IMR-90 (cell line): ENCODE measurements at regions not wholly inside any gene's neighbourhood (a gene's known extent, or its start where the extent isn't known, plus 50 kb on each side); places are given as distances from the start of the nearest gene placed in this dataset.

Source experiments
- ATAC-seq: fragments of 200-7000 bp; cut with Tn5 transposase; 2 replicates; pipeline ENCODE4 v1.9.1; 2020; ENCODE audit warnings: low read depth, mild to moderate bottlenecking, moderate library complexity
- BruUV-seq: library from RNA; stranded (reverse); fragments of 400-500 nt; replicated peaks from 2 replicates; lab custom pipeline; 2021; lab: Mats Ljungman, UMichigan
- CTCF ChIA-PET: fragments of 300-600 bp; formaldehyde crosslinking; extraction: SDS; loops from one replicate; lab custom pipeline; 2021; ENCODE audit warnings: antibody characterized with exemption; lab: Yijun Ruan, JAX
- POLR2A ChIA-PET: fragments of 300-600 bp; sonication (Branson Sonifier 250); formaldehyde crosslinking; loops from one replicate; lab custom pipeline; 2022; ENCODE audit warnings: antibody characterized with exemption; ENCODE audit not compliant: unreplicated experiment; lab: Charles Lee
- DNase-seq: peaks from one replicate; pipeline ENCODE4 v3.0.0; 2013
- H2AFZ ChIP-seq: replicated peaks from 2 replicates; pipeline ENCODE3; 2013; ENCODE audit warnings: low read length, mild to moderate bottlenecking; ENCODE audit not compliant: poor library complexity
- H2AK5ac ChIP-seq: 2 replicates; pipeline ENCODE4 v1.6.1; 2013; ENCODE audit warnings: low read depth, low read length, inconsistent platforms
- H2AK9ac ChIP-seq: replicated peaks from 2 replicates; pipeline ENCODE3; 2013; ENCODE audit warnings: mild to moderate bottlenecking, low read depth, low read length, moderate library complexity; ENCODE audit not compliant: poor library complexity
- H2BK120ac ChIP-seq: 2 replicates; pipeline ENCODE4 v1.6.1; 2013; ENCODE audit warnings: low read depth, low read length, inconsistent platforms
- H2BK15ac ChIP-seq: 3 replicates; pipeline ENCODE4 v1.6.1; 2013; ENCODE audit warnings: low read depth, low read length, inconsistent platforms
- H2BK20ac ChIP-seq: 2 replicates; pipeline ENCODE4 v1.6.1; 2013; ENCODE audit warnings: low read depth, mild to moderate bottlenecking, inconsistent platforms, low read length, moderate library complexity
- H2BK5ac ChIP-seq: 2 replicates; pipeline ENCODE4 v1.6.1; 2013; ENCODE audit warnings: mild to moderate bottlenecking, low read depth, low read length, inconsistent platforms; ENCODE audit not compliant: poor library complexity, severe bottlenecking
- H3K14ac ChIP-seq: replicated peaks from 2 replicates; pipeline ENCODE4 v1.6.1; 2013; ENCODE audit warnings: low read depth, low read length, inconsistent platforms
- H3K18ac ChIP-seq: 2 replicates; pipeline ENCODE4 v1.6.1; 2013; ENCODE audit warnings: low read depth, low read length, control low read depth
- H3K23ac ChIP-seq: 2 replicates; pipeline ENCODE4 v1.6.1; 2013; ENCODE audit warnings: low read depth, low read length, inconsistent platforms
- H3K27ac ChIP-seq: 2 replicates; pipeline ENCODE4 v1.5.1; 2013; ENCODE audit warnings: mild to moderate bottlenecking, control low read depth, low read length; ENCODE audit not compliant: insufficient read depth
- H3K27me3 ChIP-seq: 2 replicates; pipeline ENCODE4 v1.6.1; 2013; ENCODE audit warnings: low read length; ENCODE audit not compliant: control insufficient read depth, insufficient read depth
- H3K36me3 ChIP-seq: 2 replicates; pipeline ENCODE4 v1.6.1; 2013; ENCODE audit warnings: low read length, mixed read lengths; ENCODE audit not compliant: control insufficient read depth, insufficient read depth
- H3K4ac ChIP-seq: 2 replicates; pipeline ENCODE4 v1.6.1; 2013; ENCODE audit warnings: low read depth, low read length, inconsistent platforms
- H3K4me1 ChIP-seq: 2 replicates; pipeline ENCODE4 v1.6.1; 2013; ENCODE audit warnings: low read length, mixed read lengths; ENCODE audit not compliant: control insufficient read depth, insufficient read depth
- H3K4me2 ChIP-seq: 2 replicates; pipeline ENCODE4 v1.6.1; 2013; ENCODE audit warnings: low read depth, mild to moderate bottlenecking, control low read depth, low read length, moderate library complexity
- H3K4me3 ChIP-seq: 2 replicates; pipeline ENCODE4 v1.5.1; 2013; ENCODE audit warnings: low read depth, mild to moderate bottlenecking, control low read depth, low read length, moderate library complexity; ENCODE audit not compliant: insufficient read depth
- H3K56ac ChIP-seq: 2 replicates; pipeline ENCODE4 v1.6.1; 2013; ENCODE audit warnings: low read length, inconsistent platforms; ENCODE audit not compliant: insufficient read depth; ENCODE audit errors: extremely low read depth
- H3K79me1 ChIP-seq, 2 experiments: 2 replicates each; pipeline ENCODE4 v1.6.1; 2013; ENCODE audit warnings: low read length in 2 of 2, inconsistent platforms in 1 of 2, low read depth in 1 of 2
- H3K9ac ChIP-seq: 2 replicates; pipeline ENCODE4 v1.6.1; 2013; ENCODE audit warnings: low read depth, low read length, control low read depth
- H3K9me1 ChIP-seq: 2 replicates; pipeline ENCODE4 v1.6.1; 2013; ENCODE audit warnings: low read length, inconsistent platforms; ENCODE audit not compliant: insufficient read depth
- H3K9me3 ChIP-seq: 2 replicates; pipeline ENCODE4 v1.6.1; 2013; ENCODE audit warnings: low read length; ENCODE audit not compliant: control insufficient read depth, insufficient read depth
- H4K20me1 ChIP-seq: 2 replicates; pipeline ENCODE4 v1.6.1; 2013; ENCODE audit warnings: low read length, inconsistent platforms; ENCODE audit not compliant: insufficient read depth
- H4K5ac ChIP-seq: 2 replicates; pipeline ENCODE4 v1.6.1; 2013; ENCODE audit warnings: mild to moderate bottlenecking, low read depth, low read length, control low read depth
- H4K8ac ChIP-seq, 2 experiments: 2 replicates each; pipeline ENCODE4 v1.6.1; 2013; ENCODE audit warnings: low read depth in 2 of 2, low read length in 2 of 2, control low read depth in 1 of 2, inconsistent platforms in 1 of 2
- H4K91ac ChIP-seq: 2 replicates; pipeline ENCODE4 v1.6.1; 2013; ENCODE audit warnings: low read depth, low read length, inconsistent platforms; ENCODE audit not compliant: insufficient read depth
- CEBPB ChIP-seq: IDR thresholded peaks from 2 replicates; pipeline ENCODE4 v1.6.1; 2012; ENCODE audit warnings: low read depth, low read length, improper control_type of control experiment
- CHD1 ChIP-seq: IDR thresholded peaks from 2 replicates; pipeline ENCODE4 v1.6.1; 2012; ENCODE audit warnings: low read depth, low read length, improper control_type of control experiment
- FOS ChIP-seq: fragments of 150-350 bp; IDR thresholded peaks from 2 replicates; pipeline ENCODE4 v1.6.1; 2016; ENCODE audit warnings: low read depth, low read length
- MAFK ChIP-seq: IDR thresholded peaks from 2 replicates; pipeline ENCODE4 v1.6.1; 2012; ENCODE audit warnings: low read depth, low read length, improper control_type of control experiment
- MAZ ChIP-seq: IDR thresholded peaks from 2 replicates; pipeline ENCODE4 v1.6.1; 2012; ENCODE audit warnings: low read depth, mild to moderate bottlenecking, low read length, improper control_type of control experiment, moderate library complexity, borderline replicate concordance
- MXI1 ChIP-seq: IDR thresholded peaks from 2 replicates; pipeline ENCODE4 v1.6.1; 2012; ENCODE audit warnings: low read depth, mild to moderate bottlenecking, low read length, moderate library complexity, borderline replicate concordance
- NFE2L2 ChIP-seq: fragments of 150-350 bp; IDR thresholded peaks from 2 replicates; pipeline ENCODE4 v1.6.1; 2016; ENCODE audit warnings: low read depth, mild to moderate bottlenecking, low read length
- POLR2A ChIP-seq: IDR thresholded peaks from 2 replicates; pipeline ENCODE4 v1.6.1; 2012; ENCODE audit warnings: mild to moderate bottlenecking, low read depth, low read length
- RAD21 ChIP-seq: IDR thresholded peaks from 2 replicates; pipeline ENCODE4 v1.6.1; 2012; ENCODE audit warnings: low read length, improper control_type of control experiment
- RFX5 ChIP-seq: IDR thresholded peaks from 2 replicates; pipeline ENCODE4 v1.8.0; 2012; ENCODE audit warnings: low read depth, mild to moderate bottlenecking, low read length, moderate library complexity
- SMC3 ChIP-seq: fragments of 150-350 bp; IDR thresholded peaks from 2 replicates; pipeline ENCODE4 v1.6.1; 2016; ENCODE audit warnings: low read depth, mild to moderate bottlenecking, antibody characterized with exemption, low read length, moderate library complexity
- WGBS, 2 experiments: methylation state at CpG; one replicate each; pipeline versions ENCODE4 v1.1.5 to v1.1.7; 2013; ENCODE audit warnings: missing lambda C conversion rate in 2 of 2; ENCODE audit not compliant: insufficient read length in 1 of 2; ENCODE audit errors: extremely low coverage in 2 of 2; 5-methylcytosine and 5-hydroxymethylcytosine counted together
- dilution Hi-C: fragments of 300-500 bp; cut with HindIII; formaldehyde crosslinking; loops from one replicate; pipeline ENCODE4 v1.14.3; 2018; ENCODE audit warnings: low sequenced_read_pairs; ENCODE audit not compliant: unreplicated experiment
- in situ Hi-C: fragments of 300-500 bp; cut with MboI; formaldehyde crosslinking; loops from 3 replicates; pipeline ENCODE4 v1.14.3; 2019; ENCODE audit warnings: low sequenced_read_pairs, inconsistent platforms, mixed read lengths
- intact Hi-C: fragments of 100-400 bp; cut with micrococcal nuclease; formaldehyde crosslinking; loops from 2 replicates; pipeline ENCODE4 v1.10.0; 2022
- TF ChIP-seq, protein P1 (sequence below): fragments of 150-350 bp; IDR thresholded peaks from 2 replicates; pipeline ENCODE4 v1.6.1; 2016; ENCODE audit warnings: low read depth, mild to moderate bottlenecking, low read length, moderate library complexity, borderline replicate concordance
- TF ChIP-seq, protein P2 (sequence below): conservative IDR thresholded peaks from 2 replicates; pipeline ENCODE4 v1.5.1; 2012; ENCODE audit warnings: mild to moderate bottlenecking, low read depth, low read length, improper control_type of control experiment
- TF ChIP-seq, protein P3 (sequence below): fragments of 150-350 bp; IDR thresholded peaks from 2 replicates; pipeline ENCODE4 v1.6.1; 2017; ENCODE audit warnings: mild to moderate bottlenecking, antibody characterized with exemption, low read length, low read depth

DNA sequence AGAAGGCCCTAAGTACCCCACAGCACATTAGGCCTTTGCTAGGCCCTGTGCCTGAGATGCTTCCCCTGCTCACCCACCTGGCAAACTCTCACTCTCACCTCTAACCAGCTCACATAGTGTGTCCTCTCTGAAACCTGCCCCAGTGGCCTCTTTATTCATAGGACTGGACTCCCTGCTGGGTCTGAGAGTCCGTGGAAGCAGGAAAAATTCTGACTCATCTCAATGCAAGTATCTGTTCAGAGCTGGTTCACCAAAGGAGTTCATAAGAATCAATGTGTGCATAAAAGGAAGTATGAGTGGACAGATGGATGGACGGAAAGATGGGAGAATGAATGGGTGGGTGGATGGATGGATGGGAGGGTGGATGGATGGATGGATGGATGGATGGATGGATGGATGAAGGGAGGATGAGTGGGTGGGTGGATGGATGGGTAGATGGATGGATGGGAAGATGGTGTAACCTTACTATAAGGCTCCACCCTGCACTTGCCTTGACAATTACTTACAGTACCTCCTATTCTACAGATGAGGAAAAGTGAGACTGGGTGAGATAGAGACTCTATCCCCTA lies 111.2 kb upstream of the ZMIZ1 start:
- Histone ChIP-seq H3K9ac (no peak overlapping the region), H3K27ac (no peak overlapping the region), H3K9me1 (peaks cover 7% of the 10 kb centered on the region), H2BK5ac (peak overlapping the region; percentile 11), H3K14ac (no peak overlapping the region), H2BK120ac (no peak overlapping the region), H2BK15ac (no peak overlapping the region), H3K4ac (no peak overlapping the region), H3K4me1 (peaks cover 11% of the 10 kb centered on the region), H3K9me3 (no peaks in the 10 kb centered on the region), H2BK20ac (no peak overlapping the region), H4K20me1 (no peaks in the 10 kb centered on the region), H4K91ac (no peak overlapping the region; the same call in 1 of the 2 replicates), H3K79me1 (no peaks in the 10 kb centered on the region), H3K4me2 (no peak overlapping the region), H4K5ac (no peak overlapping the region), H3K23ac (no peak overlapping the region), H2AFZ (no peak overlapping the region), H3K4me3 (no peak overlapping the region), H2AK9ac (peak overlapping the region; percentile 67), H3K18ac (no peak overlapping the region), H3K27me3 (no peaks in the 10 kb centered on the region), H4K8ac (no peak overlapping the region), H3K36me3 (no peaks in the 10 kb centered on the region), H2AK5ac (no peak overlapping the region), H3K56ac (no peak overlapping the region)
- dilution Hi-C loops, result no loop called here
- intact Hi-C loops, result no loop called here
- POLR2A ChIA-PET, result no interaction called here
- no peak for TF ChIP-seq FOS
- no peak for TF ChIP-seq POLR2A
- no peak for TF ChIP-seq NFE2L2
- no peak for TF ChIP-seq CHD1
- TF ChIP-seq, protein P1, sequence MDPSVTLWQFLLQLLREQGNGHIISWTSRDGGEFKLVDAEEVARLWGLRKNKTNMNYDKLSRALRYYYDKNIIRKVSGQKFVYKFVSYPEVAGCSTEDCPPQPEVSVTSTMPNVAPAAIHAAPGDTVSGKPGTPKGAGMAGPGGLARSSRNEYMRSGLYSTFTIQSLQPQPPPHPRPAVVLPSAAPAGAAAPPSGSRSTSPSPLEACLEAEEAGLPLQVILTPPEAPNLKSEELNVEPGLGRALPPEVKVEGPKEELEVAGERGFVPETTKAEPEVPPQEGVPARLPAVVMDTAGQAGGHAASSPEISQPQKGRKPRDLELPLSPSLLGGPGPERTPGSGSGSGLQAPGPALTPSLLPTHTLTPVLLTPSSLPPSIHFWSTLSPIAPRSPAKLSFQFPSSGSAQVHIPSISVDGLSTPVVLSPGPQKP, result no peak
- TF ChIP-seq RAD21, result no peak
- no peak for TF ChIP-seq SMC3
- no peak for TF ChIP-seq MAFK
- TF ChIP-seq MAZ, result no peak
- TF ChIP-seq CEBPB, result no peak
- TF ChIP-seq, protein P2, sequence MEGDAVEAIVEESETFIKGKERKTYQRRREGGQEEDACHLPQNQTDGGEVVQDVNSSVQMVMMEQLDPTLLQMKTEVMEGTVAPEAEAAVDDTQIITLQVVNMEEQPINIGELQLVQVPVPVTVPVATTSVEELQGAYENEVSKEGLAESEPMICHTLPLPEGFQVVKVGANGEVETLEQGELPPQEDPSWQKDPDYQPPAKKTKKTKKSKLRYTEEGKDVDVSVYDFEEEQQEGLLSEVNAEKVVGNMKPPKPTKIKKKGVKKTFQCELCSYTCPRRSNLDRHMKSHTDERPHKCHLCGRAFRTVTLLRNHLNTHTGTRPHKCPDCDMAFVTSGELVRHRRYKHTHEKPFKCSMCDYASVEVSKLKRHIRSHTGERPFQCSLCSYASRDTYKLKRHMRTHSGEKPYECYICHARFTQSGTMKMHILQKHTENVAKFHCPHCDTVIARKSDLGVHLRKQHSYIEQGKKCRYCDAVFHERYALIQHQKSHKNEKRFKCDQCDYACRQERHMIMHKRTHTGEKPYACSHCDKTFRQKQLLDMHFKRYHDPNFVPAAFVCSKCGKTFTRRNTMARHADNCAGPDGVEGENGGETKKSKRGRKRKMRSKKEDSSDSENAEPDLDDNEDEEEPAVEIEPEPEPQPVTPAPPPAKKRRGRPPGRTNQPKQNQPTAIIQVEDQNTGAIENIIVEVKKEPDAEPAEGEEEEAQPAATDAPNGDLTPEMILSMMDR, result no peak
- TF ChIP-seq, protein P3, sequence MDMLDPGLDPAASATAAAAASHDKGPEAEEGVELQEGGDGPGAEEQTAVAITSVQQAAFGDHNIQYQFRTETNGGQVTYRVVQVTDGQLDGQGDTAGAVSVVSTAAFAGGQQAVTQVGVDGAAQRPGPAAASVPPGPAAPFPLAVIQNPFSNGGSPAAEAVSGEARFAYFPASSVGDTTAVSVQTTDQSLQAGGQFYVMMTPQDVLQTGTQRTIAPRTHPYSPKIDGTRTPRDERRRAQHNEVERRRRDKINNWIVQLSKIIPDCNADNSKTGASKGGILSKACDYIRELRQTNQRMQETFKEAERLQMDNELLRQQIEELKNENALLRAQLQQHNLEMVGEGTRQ, result no peak
- no peak for TF ChIP-seq MXI1
- no peak for TF ChIP-seq RFX5
- BruUV-seq, result no TSS peak
- DNase-seq, result peak; percentile 53
- ATAC-seq, result no peak
- CTCF ChIA-PET, result interaction anchor here (0.6 kb wide), 2 partner anchors 319 to 622 kb away, joined by 3 to 5 read pairs; no protein-coding TSS in a partner anchor
- WGBS, 2 experiments, result 83% methylated on average over 1 of the region's 2 CpGs; no CpG with 5 or more reads in 1 of the 2 experiments
- in situ Hi-C loops, result no loop called here
